Thyroid gland (tissue), 4 donors: ENCODE measurements at regions not wholly inside any gene's neighbourhood (a gene's known extent, or its start where the extent isn't known, plus 50 kb on each side); places are given as distances from the start of the nearest gene placed in this dataset.

Experiments
- DNase-seq, 2 donors: peaks; one replicate each; pipeline ENCODE4 v3.0.0-alpha.2; 2019
- H3K27ac ChIP-seq, 3 donors: fragments of 200-600 bp; sonication (generic); 1 replicate in 2 of 3; 2 replicates in 1 of 3; pipeline ENCODE4 v1.5.1; 2016 to 2019; ENCODE audit warnings: mild to moderate bottlenecking in 1 of 3, moderate library complexity in 1 of 3
- H3K27me3 ChIP-seq: fragments of 200-600 bp; sonication (generic); one replicate; pipeline ENCODE4 v1.5.1; 2019
- H3K36me3 ChIP-seq, 2 donors: fragments of 200-600 bp; sonication (generic); one replicate each; pipeline ENCODE4 v1.5.1; 2016 to 2019
- H3K4me1 ChIP-seq, 2 donors: fragments of 200-600 bp; sonication (generic); one replicate each; pipeline ENCODE4 v1.5.1; 2017 to 2019
- H3K4me3 ChIP-seq, 3 donors: fragments of 200-600 bp; sonication (generic); replicated peaks in 1 of 3; 1 replicate in 2 of 3; 2 replicates in 1 of 3; pipeline ENCODE4 v1.5.1; 2016; ENCODE audit warnings: mild to moderate bottlenecking in 1 of 3
- H3K9me3 ChIP-seq: fragments of 200-600 bp; sonication (generic); one replicate; pipeline ENCODE4 v1.5.1; 2017
- POLR2A ChIP-seq, 2 donors: fragments of 450-650 bp; IDR thresholded peaks; one replicate each; pipeline ENCODE4 v1.6.1; 2017; ENCODE audit warnings: antibody characterized with exemption in 2 of 2, mild to moderate bottlenecking in 2 of 2, moderate library complexity in 1 of 2
- WGBS, 2 donors: methylation state at CpG; one replicate each; pipeline ENCODE4 v1.1.5; 2017; 5-methylcytosine and 5-hydroxymethylcytosine counted together
- intact Hi-C: fragments of 100-400 bp; cut with DNase I; formaldehyde crosslinking; loops from one replicate; pipeline ENCODE4 v1.15.1; 2023
- TF ChIP-seq, protein P1 (sequence below), 6 experiments: fragments of 200-600 bp in 3 of 6; fragments of 450-650 bp in 3 of 6; sonication (generic) in 3 of 6; IDR thresholded peaks; one replicate each; pipeline ENCODE4 v1.5.1; 2016 to 2019; ENCODE audit warnings: antibody characterized with exemption in 6 of 6, mild to moderate bottlenecking in 2 of 6, inconsistent platforms in 1 of 6, moderate library complexity in 1 of 6

DNA sequence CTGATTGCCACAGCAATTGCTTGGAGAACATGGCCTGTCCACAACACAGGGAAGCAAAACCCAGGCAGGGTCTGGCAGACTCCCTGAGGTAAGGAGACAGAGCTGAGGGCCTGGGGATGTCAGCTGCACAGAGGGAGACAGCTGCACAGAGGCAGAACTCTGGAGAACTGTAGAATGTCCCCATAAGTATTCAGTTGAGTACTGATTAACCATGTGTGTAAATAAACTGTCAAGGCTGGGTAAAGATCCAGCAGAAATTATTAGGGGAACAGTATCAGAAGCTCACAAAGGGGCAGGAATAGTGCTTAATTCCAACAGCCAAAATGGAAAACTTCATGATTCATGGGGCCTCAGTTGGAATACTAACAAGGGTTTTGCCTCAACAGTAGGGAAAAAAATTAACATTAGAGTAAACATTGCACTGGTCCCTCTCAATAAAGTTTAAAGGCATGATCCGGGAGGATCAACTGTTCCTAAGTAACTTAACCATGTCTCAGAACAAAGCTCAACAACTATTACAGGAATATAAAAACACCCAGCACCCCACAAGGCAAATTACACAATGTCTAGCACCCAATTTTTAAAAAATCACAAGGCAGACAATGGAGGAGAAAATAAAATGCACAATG lies 201.3 kb upstream of the RASSF8 start:
- no peak overlapping the region for H3K4me3 ChIP-seq
- intact Hi-C loops, result no loop called here
- no peaks in the 10 kb centered on the region for H3K9me3 ChIP-seq
- no peaks in the 10 kb centered on the region for H3K27me3 ChIP-seq
- H3K36me3 ChIP-seq, result no peaks in the 10 kb centered on the region
- 90 to 93% methylated on average over 1 of the region's 1 CpG for WGBS, 2 donors
- DNase-seq, result no peak
- no peaks in the 10 kb centered on the region for H3K4me1 ChIP-seq
- TF ChIP-seq, protein P1, sequence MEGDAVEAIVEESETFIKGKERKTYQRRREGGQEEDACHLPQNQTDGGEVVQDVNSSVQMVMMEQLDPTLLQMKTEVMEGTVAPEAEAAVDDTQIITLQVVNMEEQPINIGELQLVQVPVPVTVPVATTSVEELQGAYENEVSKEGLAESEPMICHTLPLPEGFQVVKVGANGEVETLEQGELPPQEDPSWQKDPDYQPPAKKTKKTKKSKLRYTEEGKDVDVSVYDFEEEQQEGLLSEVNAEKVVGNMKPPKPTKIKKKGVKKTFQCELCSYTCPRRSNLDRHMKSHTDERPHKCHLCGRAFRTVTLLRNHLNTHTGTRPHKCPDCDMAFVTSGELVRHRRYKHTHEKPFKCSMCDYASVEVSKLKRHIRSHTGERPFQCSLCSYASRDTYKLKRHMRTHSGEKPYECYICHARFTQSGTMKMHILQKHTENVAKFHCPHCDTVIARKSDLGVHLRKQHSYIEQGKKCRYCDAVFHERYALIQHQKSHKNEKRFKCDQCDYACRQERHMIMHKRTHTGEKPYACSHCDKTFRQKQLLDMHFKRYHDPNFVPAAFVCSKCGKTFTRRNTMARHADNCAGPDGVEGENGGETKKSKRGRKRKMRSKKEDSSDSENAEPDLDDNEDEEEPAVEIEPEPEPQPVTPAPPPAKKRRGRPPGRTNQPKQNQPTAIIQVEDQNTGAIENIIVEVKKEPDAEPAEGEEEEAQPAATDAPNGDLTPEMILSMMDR (IDR thresholded peaks at IDR 0.05), result no peak
- no peak for TF ChIP-seq POLR2A (IDR thresholded peaks at IDR 0.05)
- no peak overlapping the region for H3K27ac ChIP-seq

DNA sequence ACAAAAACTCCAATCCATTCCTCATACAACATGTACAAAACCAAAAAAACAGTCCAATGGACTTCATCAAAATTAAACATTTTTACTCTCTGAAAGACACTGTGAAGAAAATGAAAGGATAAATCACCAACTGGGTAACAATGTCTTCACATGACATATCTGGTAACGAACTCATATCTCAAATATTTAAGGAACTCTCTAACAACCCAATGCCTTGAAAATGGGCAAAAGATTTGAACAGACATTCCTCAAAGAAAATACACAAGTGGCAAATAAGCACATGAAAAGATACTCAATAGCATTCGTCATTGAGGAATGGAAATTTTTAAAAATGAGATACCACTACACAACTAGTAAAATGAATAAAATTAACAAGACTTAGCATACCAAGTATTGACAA lies 198.7 kb upstream of the RASSF8 start:
- no peak for DNase-seq
- H3K27me3 ChIP-seq, result no peaks in the 10 kb centered on the region
- no peaks in the 10 kb centered on the region for H3K4me1 ChIP-seq
- no peaks in the 10 kb centered on the region for H3K36me3 ChIP-seq
- 86 to 95% methylated on average over 2 of the region's 2 CpGs for WGBS, 2 donors
- no peaks in the 10 kb centered on the region for H3K9me3 ChIP-seq
- no peak overlapping the region for H3K4me3 ChIP-seq
- no peak overlapping the region for H3K27ac ChIP-seq
- intact Hi-C loops, result no loop called here
- no peak for TF ChIP-seq POLR2A (IDR thresholded peaks at IDR 0.05)
- TF ChIP-seq, protein P1 (IDR thresholded peaks at IDR 0.05), result no peak

DNA sequence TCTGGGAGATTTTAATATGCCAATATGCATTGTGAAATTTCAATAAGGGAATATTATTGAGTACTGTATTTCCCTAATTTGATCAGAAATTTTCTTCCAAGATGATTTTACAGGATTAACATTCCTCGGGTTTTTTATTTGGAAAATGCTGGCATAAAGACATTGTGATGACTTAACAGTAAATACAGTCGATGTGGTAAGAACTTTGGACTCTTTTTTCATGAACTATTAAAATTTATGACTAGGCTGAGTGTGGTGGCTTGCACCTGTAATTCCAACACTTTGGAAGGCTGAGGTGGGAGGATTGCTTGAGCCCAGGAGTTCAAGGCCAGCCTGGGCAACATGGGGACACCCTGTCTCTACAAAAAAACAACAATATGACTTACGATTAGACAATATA lies 197.1 kb upstream of the RASSF8 start:
- no peaks in the 10 kb centered on the region for H3K4me1 ChIP-seq

DNA sequence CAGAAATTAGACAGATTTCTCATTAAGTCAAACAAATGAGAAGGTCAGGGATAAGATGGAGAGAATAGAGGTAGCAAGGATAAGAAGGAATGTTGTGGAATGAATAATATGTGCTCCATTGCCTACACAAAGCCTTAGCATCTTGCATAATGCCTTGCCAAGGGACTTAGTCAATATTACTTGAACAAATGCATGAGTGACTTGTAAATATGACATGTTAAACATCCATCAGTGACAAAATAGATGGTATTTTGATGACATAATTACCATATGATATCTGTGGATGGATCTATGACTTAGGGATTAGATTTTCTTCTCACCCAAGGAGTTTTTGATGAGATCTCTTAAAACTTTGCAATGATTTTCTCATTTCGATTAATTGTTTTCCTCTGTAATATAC lies 194.1 kb upstream of the RASSF8 start:
- Histone ChIP-seq H3K27me3 (no peaks in the 10 kb centered on the region), H3K4me3 (no peak overlapping the region), H3K4me1 (no peaks in the 10 kb centered on the region), H3K36me3 (no peaks in the 10 kb centered on the region), H3K9me3 (no peaks in the 10 kb centered on the region), H3K27ac (no peak overlapping the region)
- 94 to 98% methylated on average over 1 of the region's 1 CpG for WGBS, 2 donors
- no peak for DNase-seq
- intact Hi-C loops, result no loop called here
- TF ChIP-seq, protein P1 (IDR thresholded peaks at IDR 0.05), result no peak
- TF ChIP-seq POLR2A (IDR thresholded peaks at IDR 0.05), result no peak

More for the DNA sequence above, 197.1 kb upstream of the RASSF8 start:
- Histone ChIP-seq H3K4me3 (no peak overlapping the region), H3K27ac (no peak overlapping the region), H3K9me3 (no peaks in the 10 kb centered on the region), H3K27me3 (no peaks in the 10 kb centered on the region), H3K36me3 (no peaks in the 10 kb centered on the region)
- no peak for DNase-seq
- intact Hi-C loops, result no loop called here
- no peak for TF ChIP-seq POLR2A (IDR thresholded peaks at IDR 0.05)
- TF ChIP-seq, protein P1 (IDR thresholded peaks at IDR 0.05), result no peak
- 85 to 89% methylated on average over 3 of the region's 3 CpGs for WGBS, 2 donors

DNA sequence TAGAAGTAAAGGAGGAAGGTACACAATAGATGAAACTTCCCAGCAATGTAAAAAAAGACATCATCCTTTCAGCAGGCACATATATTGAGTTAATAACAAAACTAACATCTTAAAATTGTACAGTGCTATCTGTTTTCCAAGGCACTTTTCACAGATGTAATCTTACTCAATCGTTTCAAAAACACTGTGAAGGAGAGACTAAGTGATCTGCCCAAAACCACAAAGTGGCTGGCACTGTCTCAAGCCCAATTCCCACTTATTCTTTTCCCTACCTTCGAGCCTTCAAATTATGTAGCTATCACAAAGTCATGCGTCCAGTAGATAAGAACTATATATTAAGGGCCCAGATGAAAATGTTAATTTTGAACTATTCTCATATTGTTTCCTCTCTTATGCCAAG lies 193.6 kb upstream of the RASSF8 start:
- no peak for TF ChIP-seq POLR2A (IDR thresholded peaks at IDR 0.05)
- TF ChIP-seq, protein P1 (IDR thresholded peaks at IDR 0.05), result no peak
- intact Hi-C loops, result no loop called here
- Histone ChIP-seq H3K27me3 (no peaks in the 10 kb centered on the region), H3K9me3 (no peaks in the 10 kb centered on the region), H3K36me3 (no peaks in the 10 kb centered on the region), H3K27ac (no peak overlapping the region), H3K4me3 (no peak overlapping the region), H3K4me1 (no peaks in the 10 kb centered on the region)
- 21 to 46% methylated on average over 3 of the region's 3 CpGs for WGBS, 2 donors
- DNase-seq, result peak in 1 of 2 donors; percentile 12
